LNCaP clone FGC (cell line): ENCODE measurements at regions not wholly inside any gene's neighbourhood (a gene's known extent, or its start where the extent isn't known, plus 50 kb on each side); places are given as distances from the start of the nearest gene placed in this dataset.

Source experiments
- DNase-seq: peaks from one replicate; pipeline ENCODE4 v3.0.0-alpha.2; 2011; ENCODE audit warnings: low read depth
- H3K4me3 ChIP-seq: 2 replicates; pipeline ENCODE4 v1.5.1; 2011; ENCODE audit warnings: mild to moderate bottlenecking, low read depth, low read length, control low read depth
- CTCF ChIP-seq: IDR thresholded peaks from 2 replicates; pipeline ENCODE4 v1.5.1; 2012; ENCODE audit warnings: mild to moderate bottlenecking; ENCODE audit not compliant: control insufficient read depth, insufficient read depth; ENCODE audit errors: extremely low read depth

- DNase-seq, result no peak
- H3K4me3 ChIP-seq, result no peak overlapping the region
- no peak for TF ChIP-seq CTCF
Measured at GRCh38 chr16:77590707-77591106, 131.6 kb upstream of the NUDT7 start.

GRCh38 chr16:77591347-77591746 lies 131.0 kb upstream of the NUDT7 start:
- no peak for TF ChIP-seq CTCF
- DNase-seq, result no peak
- H3K4me3 ChIP-seq, result no peak overlapping the region

- TF ChIP-seq CTCF, result no peak
- H3K4me3 ChIP-seq, result no peak overlapping the region
- no peak for DNase-seq
Measured at GRCh38 chr16:77592021-77592420, 130.3 kb upstream of the NUDT7 start.

- DNase-seq, result no peak
- no peak for TF ChIP-seq CTCF
- H3K4me3 ChIP-seq, result no peak overlapping the region
Measured at GRCh38 chr16:77594057-77594456, 128.3 kb upstream of the NUDT7 start.

- H3K4me3 ChIP-seq, result no peak overlapping the region
- no peak for TF ChIP-seq CTCF
- DNase-seq, result no peak
Measured at GRCh38 chr16:77594799-77595596, 127.3 kb upstream of the NUDT7 start.

- no peak for DNase-seq
- TF ChIP-seq CTCF, result no peak
- H3K4me3 ChIP-seq, result no peak overlapping the region
Measured at GRCh38 chr16:77596261-77596660, 126.1 kb upstream of the NUDT7 start.

- no peak for DNase-seq
- no peak overlapping the region for H3K4me3 ChIP-seq
- TF ChIP-seq CTCF, result peak; percentile 82
Measured at GRCh38 chr16:77599793-77600415, 122.4 kb upstream of the NUDT7 start.
